Right renal pelvis (tissue), 4 donors: ENCODE measurements at regions not wholly inside any gene's neighbourhood (a gene's known extent, or its start where the extent isn't known, plus 50 kb on each side); places are given as distances from the start of the nearest gene placed in this dataset.
"Not testable (repeated sequence)": the region's sequence is repeated elsewhere in the genome, so short reads cannot be mapped to it uniquely, and the experiment has no call there.

Experiments
- DNase-seq, 4 donors: peaks; one replicate each; pipeline ENCODE4 v3.0.0-alpha.2; 2013; ENCODE audit warnings: low read depth in 4 of 4, low spot score in 3 of 4, missing footprints in 1 of 4

GRCh38 chr15:38846346-38846745 lies 281.7 kb upstream of the RASGRP1 start:
- no peak for DNase-seq

GRCh38 chr15:38847666-38848065 lies 283.1 kb upstream of the RASGRP1 start:
- DNase-seq = no peak

- no peak for DNase-seq
Observed at GRCh38 chr15:38849046-38849445, 284.4 kb upstream of the RASGRP1 start.

GRCh38 chr15:38852188-38852587 lies 287.6 kb upstream of the RASGRP1 start:
- DNase-seq = not testable (repeated sequence)

- no peak for DNase-seq
Observed at GRCh38 chr15:38853608-38854007, 289.0 kb upstream of the RASGRP1 start.

GRCh38 chr15:38854506-38854905 lies 289.9 kb upstream of the RASGRP1 start:
- DNase-seq = no peak

- DNase-seq = no peak
Observed at GRCh38 chr15:38857814-38858213, 293.2 kb upstream of the RASGRP1 start.

- DNase-seq = no peak
Observed at GRCh38 chr15:38859574-38859973, 295.0 kb upstream of the RASGRP1 start.

GRCh38 chr15:38860253-38860652 lies 295.6 kb upstream of the RASGRP1 start:
- no peak for DNase-seq

GRCh38 chr15:38860674-38861073 lies 296.1 kb upstream of the RASGRP1 start:
- DNase-seq = no peak

- DNase-seq = no peak
Observed at GRCh38 chr15:38861108-38861507, 296.5 kb upstream of the RASGRP1 start.

- DNase-seq = no peak
Observed at GRCh38 chr15:38862099-38862498, 297.5 kb upstream of the RASGRP1 start.

GRCh38 chr15:38863381-38863780 lies 298.8 kb upstream of the RASGRP1 start:
- DNase-seq = no peak

- DNase-seq = no peak
Observed at GRCh38 chr15:38864122-38864521, 299.5 kb upstream of the RASGRP1 start.

GRCh38 chr15:38864827-38865581 lies 300.4 kb upstream of the RASGRP1 start:
- no peak for DNase-seq

- no peak for DNase-seq
Observed at GRCh38 chr15:38867556-38867955, 302.9 kb upstream of the RASGRP1 start.

GRCh38 chr15:38868326-38869114 lies 303.9 kb upstream of the RASGRP1 start:
- no peak for DNase-seq

- no peak for DNase-seq
Observed at GRCh38 chr15:38871638-38872037, 307.0 kb upstream of the RASGRP1 start.

- no peak for DNase-seq
Observed at GRCh38 chr15:38872732-38873131, 308.1 kb upstream of the RASGRP1 start.

GRCh38 chr15:38873158-38873557 lies 308.5 kb upstream of the RASGRP1 start:
- no peak for DNase-seq

GRCh38 chr15:38874464-38874863 lies 309.9 kb upstream of the RASGRP1 start:
- DNase-seq = no peak

- no peak for DNase-seq
Observed at GRCh38 chr15:38876211-38876610, 311.6 kb upstream of the RASGRP1 start.
